HG02759 (cell line): ENCODE measurements at regions not wholly inside any gene's neighbourhood (a gene's known extent, or its start where the extent isn't known, plus 50 kb on each side); places are given as distances from the start of the nearest gene placed in this dataset.

Experiments
- ATAC-seq: cut with Tn5 transposase; IDR thresholded peaks from one replicate; pipeline ENCODE4 v1.9.1; 2021; ENCODE audit warnings: mild to moderate bottlenecking, moderate library complexity; ENCODE audit not compliant: unreplicated experiment

DNA sequence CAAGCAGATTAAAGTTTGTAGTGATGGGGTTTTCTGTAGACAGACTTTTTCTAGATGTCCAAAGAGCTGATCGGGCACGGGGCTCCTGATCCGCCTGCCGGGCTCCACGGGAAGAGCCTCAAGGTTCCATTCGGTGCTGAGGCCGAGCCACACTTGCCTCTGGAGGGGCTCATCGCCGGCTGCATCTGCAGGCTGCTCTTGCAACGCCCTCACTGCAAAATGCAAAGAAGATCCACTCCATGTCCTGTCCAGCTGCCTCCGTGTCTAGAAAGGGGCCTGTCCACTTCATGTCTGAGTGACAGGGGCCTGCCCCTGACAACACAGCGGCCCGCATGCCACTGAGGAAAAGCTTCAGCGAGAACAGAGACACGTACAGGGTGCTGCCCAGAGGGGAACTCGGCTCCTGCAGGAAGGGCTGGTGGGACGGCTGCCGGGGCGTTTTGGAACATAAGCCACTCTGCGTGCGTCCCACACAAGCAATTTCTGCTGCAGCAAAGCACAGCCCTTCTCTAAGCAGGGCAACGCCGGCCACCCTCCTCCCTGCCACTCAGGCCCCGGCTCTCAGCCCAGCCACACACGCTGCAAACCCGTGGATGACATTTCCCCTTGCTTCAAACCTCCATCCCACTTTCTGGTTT, 53.6 kb upstream of the CTDP1 start:
- no peak for ATAC-seq

DNA sequence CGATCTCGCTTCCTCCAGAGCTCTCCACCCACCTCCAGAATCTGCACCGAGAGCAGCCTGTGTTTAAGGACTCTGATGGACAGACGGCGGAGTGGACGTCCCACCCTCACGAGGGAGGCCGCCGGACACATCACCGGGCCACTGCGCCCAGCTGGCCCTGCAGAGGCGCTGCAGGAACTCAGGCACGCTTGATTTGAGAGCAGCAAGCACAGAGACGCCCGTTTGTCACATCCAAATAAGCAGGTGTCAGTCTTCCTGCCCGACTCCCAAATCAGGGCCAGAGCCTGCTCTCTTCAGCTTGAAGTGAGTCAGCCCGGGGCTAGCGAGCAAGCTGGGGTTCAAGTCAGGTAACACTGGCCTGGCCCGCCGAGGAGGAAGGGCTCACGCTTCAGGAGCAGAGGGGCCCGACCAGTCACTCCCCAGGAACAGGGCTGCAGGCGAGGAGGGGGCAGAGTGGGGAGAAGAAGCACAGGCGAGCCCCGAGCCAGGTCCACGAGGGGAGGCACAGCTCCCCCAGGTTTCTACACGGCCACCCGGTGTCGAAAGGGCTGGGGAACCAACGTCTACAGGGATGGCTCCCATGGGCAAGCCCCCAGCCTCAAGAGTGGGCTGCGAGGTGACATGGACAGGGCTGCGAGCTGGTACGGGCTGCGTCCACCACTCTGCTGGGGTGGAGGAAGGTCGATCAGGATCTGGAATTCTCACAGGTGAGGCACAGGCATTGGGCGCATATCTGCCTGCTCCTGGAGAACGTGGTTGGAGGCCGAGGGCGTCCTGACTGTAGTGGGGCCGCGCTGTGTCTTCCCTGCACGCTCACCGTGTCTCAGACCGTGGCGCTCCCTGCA, 52.5 kb upstream of the CTDP1 start:
- no peak for ATAC-seq

DNA sequence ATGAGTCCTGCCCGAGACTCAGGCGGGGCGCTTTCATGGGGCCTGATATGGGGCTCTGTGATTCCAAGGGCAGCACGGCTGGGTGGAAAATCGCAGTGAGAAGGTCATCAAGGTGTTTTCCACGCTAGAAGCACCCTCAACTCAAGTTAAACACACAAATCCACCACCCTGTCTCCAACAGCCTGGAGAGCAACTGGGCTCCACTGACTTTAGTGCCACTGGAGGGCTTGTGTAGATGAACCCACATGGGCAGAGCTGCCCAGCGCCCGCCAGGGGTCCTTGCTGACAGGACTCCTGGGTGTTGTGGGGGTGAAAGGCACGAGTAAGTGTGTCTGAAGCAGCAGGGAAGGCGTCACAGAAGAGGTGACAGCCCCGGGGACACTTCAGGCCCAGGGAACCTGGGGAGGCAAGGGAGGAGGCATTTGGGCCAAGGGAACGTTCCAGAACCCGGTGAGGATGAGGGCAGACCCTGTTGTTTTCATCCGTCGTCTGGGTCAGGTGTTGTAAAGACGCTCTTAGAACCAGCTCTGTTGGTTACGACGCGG, 51.8 kb upstream of the CTDP1 start:
- no peak for ATAC-seq

DNA sequence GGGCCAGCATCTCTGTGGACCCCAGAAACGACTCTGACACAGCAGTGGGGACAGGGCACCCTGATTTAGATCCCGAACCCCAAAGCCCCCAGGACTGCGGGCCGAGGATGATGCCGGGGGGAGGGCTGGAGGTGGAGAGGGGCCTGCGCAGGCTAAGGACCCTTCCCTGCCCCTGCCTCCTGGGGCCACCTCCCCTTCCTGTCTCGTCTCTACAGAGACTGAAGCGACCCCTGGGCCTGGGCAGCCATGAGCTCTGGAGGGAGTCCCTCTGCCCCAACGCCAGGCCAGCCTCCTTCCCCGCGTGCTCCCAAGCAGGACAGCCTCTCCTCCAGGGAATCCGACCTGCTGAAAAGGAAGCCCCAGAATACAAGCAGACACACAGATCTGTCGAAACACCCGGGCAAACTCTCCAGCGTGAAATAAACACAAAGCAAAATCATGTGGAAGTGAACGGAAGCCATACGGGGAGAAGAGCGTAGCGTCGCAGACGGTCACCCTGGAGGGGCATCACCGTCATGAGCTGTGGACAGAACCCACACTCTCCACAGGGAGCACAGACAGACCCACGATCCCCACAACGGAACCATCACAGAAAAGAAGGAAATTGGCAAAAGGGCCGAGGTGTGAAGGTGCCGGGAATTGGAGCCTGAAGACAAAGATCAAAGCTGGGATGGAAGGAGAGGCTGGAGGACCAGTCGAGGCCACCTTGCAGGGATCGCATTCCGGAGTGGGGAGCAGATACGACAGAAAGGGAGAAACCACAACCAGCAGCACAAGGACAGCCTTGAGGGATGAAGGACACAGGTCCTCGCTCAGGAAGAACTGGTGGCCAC, 51.0 kb upstream of the CTDP1 start:
- ATAC-seq: no peak

DNA sequence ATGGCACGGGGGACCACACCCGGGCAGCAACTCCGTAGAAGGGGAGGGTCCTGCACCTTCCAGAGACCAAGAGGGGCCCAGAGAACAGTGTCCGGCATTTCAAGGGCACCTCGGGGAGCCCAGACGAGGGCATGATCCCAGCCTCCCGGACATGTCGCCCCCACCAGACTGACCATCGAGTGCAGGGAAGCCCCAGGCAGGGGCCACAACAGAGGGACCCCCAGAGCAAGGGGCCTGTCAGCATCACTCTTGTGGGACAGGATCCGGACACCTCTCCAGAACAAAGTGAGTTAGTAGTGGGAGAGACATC, 50.4 kb upstream of the CTDP1 start:
- ATAC-seq: no peak

DNA sequence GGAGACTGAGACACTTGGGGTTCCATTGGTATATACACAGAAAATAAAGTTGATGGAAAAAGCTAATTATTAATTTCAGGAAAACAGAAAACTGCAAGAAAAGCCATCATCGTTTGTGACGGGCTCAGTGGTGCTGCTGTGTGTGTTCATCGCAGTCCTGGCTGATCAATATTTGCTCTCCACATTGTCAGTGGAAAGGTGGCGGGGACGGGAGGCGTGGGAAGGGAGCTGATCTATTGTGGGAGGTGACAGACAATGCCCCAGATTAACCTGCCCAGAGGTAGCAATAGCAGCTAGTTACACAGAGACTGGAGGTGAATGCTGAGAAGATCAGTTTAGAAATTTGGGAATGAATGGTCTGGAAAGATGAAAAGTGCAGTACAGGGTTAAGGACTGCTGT, 50.0 kb upstream of the CTDP1 start:
- ATAC-seq: no peak
